H9 (cell line): ENCODE measurements at regions not wholly inside any gene's neighbourhood (a gene's known extent, or its start where the extent isn't known, plus 50 kb on each side); places are given as distances from the start of the nearest gene placed in this dataset.

ENCODE experiments used
- DNase-seq: peaks from one replicate; pipeline ENCODE4 v3.0.0-alpha.2; 2017
- H2AFZ ChIP-seq: one replicate; pipeline ENCODE4 v1.6.1; 2013; ENCODE audit warnings: mild to moderate bottlenecking, low read length, control low read depth, moderate library complexity
- H2AK5ac ChIP-seq: 2 replicates; pipeline ENCODE4 v1.6.1; 2013; ENCODE audit warnings: low read length, control low read depth, mixed read lengths; ENCODE audit not compliant: insufficient read length
- H2BK120ac ChIP-seq: one replicate; pipeline ENCODE4 v1.6.1; 2013; ENCODE audit warnings: low read depth, mild to moderate bottlenecking, low read length, control low read depth, inconsistent platforms; ENCODE audit not compliant: poor library complexity, severe bottlenecking
- H2BK12ac ChIP-seq: 2 replicates; pipeline ENCODE4 v1.6.1; 2013; ENCODE audit warnings: low read length, control low read depth, mixed read lengths, low read depth; ENCODE audit not compliant: insufficient read length
- H2BK15ac ChIP-seq: 2 replicates; pipeline ENCODE4 v1.6.1; 2013; ENCODE audit warnings: low read depth, low read length, control low read depth
- H2BK20ac ChIP-seq: one replicate; pipeline ENCODE4 v1.6.1; 2013; ENCODE audit warnings: low read depth, mild to moderate bottlenecking, low read length, control low read depth, inconsistent platforms; ENCODE audit not compliant: poor library complexity, severe bottlenecking
- H2BK5ac ChIP-seq: 2 replicates; pipeline ENCODE4 v1.6.1; 2013; ENCODE audit warnings: low read length, control low read depth, mixed read lengths; ENCODE audit not compliant: insufficient read length
- H3K14ac ChIP-seq: 2 replicates; pipeline ENCODE4 v1.6.1; 2013; ENCODE audit warnings: low read length, control low read depth; ENCODE audit not compliant: insufficient read depth
- H3K18ac ChIP-seq: 2 replicates; pipeline ENCODE4 v1.6.1; 2013; ENCODE audit warnings: low read depth, mild to moderate bottlenecking, mixed read lengths, low read length, control low read depth; ENCODE audit not compliant: insufficient read length
- H3K23ac ChIP-seq: 2 replicates; pipeline ENCODE4 v1.6.1; 2013; ENCODE audit warnings: low read length, control low read depth, mixed read lengths, low read depth; ENCODE audit not compliant: insufficient read length
- H3K23me2 ChIP-seq: 2 replicates; pipeline ENCODE4 v1.6.1; 2013; ENCODE audit warnings: low read depth, mild to moderate bottlenecking, mixed read lengths, low read length, control low read depth; ENCODE audit not compliant: insufficient read length, poor library complexity, severe bottlenecking
- H3K27ac ChIP-seq: 2 replicates; pipeline ENCODE4 v1.5.1; 2013; ENCODE audit warnings: low read length, control low read depth, mixed read lengths, low read depth; ENCODE audit not compliant: insufficient read length
- H3K27me3 ChIP-seq: 2 replicates; pipeline ENCODE4 v1.6.1; 2013; ENCODE audit warnings: low read length, control low read depth, inconsistent platforms; ENCODE audit not compliant: insufficient read depth
- H3K4ac ChIP-seq: 2 replicates; pipeline ENCODE4 v1.6.1; 2013; ENCODE audit warnings: low read depth, mild to moderate bottlenecking, control low read depth, inconsistent platforms, low read length, moderate library complexity
- H3K4me1 ChIP-seq: 2 replicates; pipeline ENCODE4 v1.6.1; 2013; ENCODE audit warnings: low read length, control low read depth, inconsistent platforms; ENCODE audit not compliant: insufficient read depth
- H3K4me2 ChIP-seq: 2 replicates; pipeline ENCODE4 v1.6.1; 2013; ENCODE audit warnings: low read length, control low read depth, mixed read lengths; ENCODE audit not compliant: insufficient read length, insufficient read depth
- H3K56ac ChIP-seq: 2 replicates; pipeline ENCODE4 v1.6.1; 2013; ENCODE audit warnings: low read depth, mild to moderate bottlenecking, mixed read lengths, low read length, control low read depth; ENCODE audit not compliant: insufficient read length
- H3K79me1 ChIP-seq: 2 replicates; pipeline ENCODE4 v1.6.1; 2013; ENCODE audit warnings: low read depth, mild to moderate bottlenecking, moderate library complexity, low read length, control low read depth, inconsistent platforms; ENCODE audit not compliant: insufficient read depth, poor library complexity, severe bottlenecking
- H3K79me2 ChIP-seq: 2 replicates; pipeline ENCODE4 v1.6.1; 2013; ENCODE audit warnings: low read length, control low read depth, inconsistent platforms; ENCODE audit not compliant: insufficient read depth
- H3K9ac ChIP-seq: 2 replicates; pipeline ENCODE4 v1.6.1; 2013; ENCODE audit warnings: low read length, control low read depth, mixed read lengths; ENCODE audit not compliant: insufficient read length; ENCODE audit errors: extremely low read depth
- H3K9me3 ChIP-seq: one replicate; pipeline ENCODE4 v1.6.1; 2013; ENCODE audit warnings: low read depth, low read length, inconsistent platforms; ENCODE audit not compliant: control insufficient read depth
- H3T11ph ChIP-seq: one replicate; pipeline ENCODE4 v1.6.1; 2013; ENCODE audit warnings: mild to moderate bottlenecking, low read length, control low read depth, inconsistent platforms
- H4K20me1 ChIP-seq: one replicate; pipeline ENCODE4 v1.6.1; 2013; ENCODE audit not compliant: control insufficient read depth, insufficient read length, insufficient read depth
- H4K5ac ChIP-seq: 2 replicates; pipeline ENCODE4 v1.6.1; 2013; ENCODE audit warnings: low read depth, mild to moderate bottlenecking, mixed read lengths, low read length, control low read depth; ENCODE audit not compliant: insufficient read length
- H4K8ac ChIP-seq: replicated peaks from 2 replicates; pipeline ENCODE4 v1.6.1; 2013; ENCODE audit warnings: low read length, control low read depth, mixed read lengths, low read depth; ENCODE audit not compliant: insufficient read length
- H4K91ac ChIP-seq: 2 replicates; pipeline ENCODE4 v1.6.1; 2013; ENCODE audit warnings: low read depth, mild to moderate bottlenecking, moderate library complexity, mixed read lengths, low read length, control low read depth; ENCODE audit not compliant: insufficient read length
- H3K27ac Mint-ChIP-seq, 3 experiments: 2 replicates in 2 of 3; 3 replicates in 1 of 3; pipeline ENCODE4 v1.8.0; 2020 to 2021; ENCODE audit warnings: mixed read lengths in 3 of 3, mild to moderate bottlenecking in 1 of 3, moderate library complexity in 1 of 3
- H3K27me3 Mint-ChIP-seq: 2 replicates; pipeline ENCODE4 v1.8.0; 2021; ENCODE audit warnings: low read depth, mild to moderate bottlenecking, moderate library complexity, mixed read lengths
- H3K36me3 Mint-ChIP-seq, 3 experiments: 2 replicates in 2 of 3; 3 replicates in 1 of 3; pipeline ENCODE4 v1.8.0; 2020 to 2021; ENCODE audit warnings: low read depth in 3 of 3, mixed read lengths in 3 of 3; ENCODE audit not compliant: insufficient read depth in 1 of 3
- H3K4me1 Mint-ChIP-seq, 2 experiments: 2 replicates each; pipeline ENCODE4 v1.8.0; 2020; ENCODE audit warnings: mixed read lengths in 2 of 2
- H3K4me3 Mint-ChIP-seq, 2 experiments: 2 replicates in 1 of 2; 3 replicates in 1 of 2; pipeline ENCODE4 v1.8.0; 2020 to 2021; ENCODE audit warnings: mild to moderate bottlenecking in 2 of 2, mixed read lengths in 2 of 2, moderate library complexity in 1 of 2
- H3K9me3 Mint-ChIP-seq, 2 experiments: 2 replicates in 1 of 2; 3 replicates in 1 of 2; pipeline ENCODE4 v1.8.0; 2020; ENCODE audit warnings: mild to moderate bottlenecking in 2 of 2, mixed read lengths in 2 of 2, moderate library complexity in 1 of 2
- WGBS: extraction: QIAGEN DNeasy Blood & Tissue Kit; methylation state at CpG from one replicate; pipeline ENCODE4 v1.1.7; 2013; ENCODE audit warnings: missing lambda C conversion rate, low lambda C conversion rate, mixed read lengths; ENCODE audit not compliant: insufficient read length; ENCODE audit errors: extremely low coverage; 5-methylcytosine and 5-hydroxymethylcytosine counted together
- TF ChIP-seq, protein P1 (sequence below): fragments of 200-600 bp; sonication (generic); conservative IDR thresholded peaks from 3 replicates; pipeline ENCODE4 v1.8.0; 2021; ENCODE audit warnings: antibody characterized with exemption, mild to moderate bottlenecking

DNA sequence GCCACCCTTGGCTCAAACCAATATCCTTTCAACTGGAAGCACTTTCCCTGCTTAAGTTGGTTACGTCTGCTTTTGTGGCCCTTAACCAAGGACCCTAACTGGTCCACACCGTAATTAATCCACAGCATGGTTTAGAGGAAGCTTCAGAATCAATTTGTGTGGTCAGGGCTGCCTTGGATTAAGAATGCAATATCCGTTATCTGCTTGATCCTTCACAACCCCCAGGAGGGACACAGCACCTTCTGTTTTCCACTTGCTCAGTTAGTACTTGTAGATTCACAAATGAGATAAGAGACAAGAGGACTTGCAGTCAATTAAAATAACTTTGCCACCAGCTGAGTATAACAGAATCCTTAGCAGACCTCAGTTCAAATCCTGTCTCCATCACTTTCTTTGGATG is 56.9 kb upstream of the LRP8 start:
- peaks cover 3 to 4% of the 10 kb centered on the region in 2 experiments; a peak in 3 of 5 replicates for H3K9me3 Mint-ChIP-seq
- H3T11ph ChIP-seq = no peak overlapping the region
- no peaks in the 10 kb centered on the region for H4K20me1 ChIP-seq
- TF ChIP-seq, protein P1, sequence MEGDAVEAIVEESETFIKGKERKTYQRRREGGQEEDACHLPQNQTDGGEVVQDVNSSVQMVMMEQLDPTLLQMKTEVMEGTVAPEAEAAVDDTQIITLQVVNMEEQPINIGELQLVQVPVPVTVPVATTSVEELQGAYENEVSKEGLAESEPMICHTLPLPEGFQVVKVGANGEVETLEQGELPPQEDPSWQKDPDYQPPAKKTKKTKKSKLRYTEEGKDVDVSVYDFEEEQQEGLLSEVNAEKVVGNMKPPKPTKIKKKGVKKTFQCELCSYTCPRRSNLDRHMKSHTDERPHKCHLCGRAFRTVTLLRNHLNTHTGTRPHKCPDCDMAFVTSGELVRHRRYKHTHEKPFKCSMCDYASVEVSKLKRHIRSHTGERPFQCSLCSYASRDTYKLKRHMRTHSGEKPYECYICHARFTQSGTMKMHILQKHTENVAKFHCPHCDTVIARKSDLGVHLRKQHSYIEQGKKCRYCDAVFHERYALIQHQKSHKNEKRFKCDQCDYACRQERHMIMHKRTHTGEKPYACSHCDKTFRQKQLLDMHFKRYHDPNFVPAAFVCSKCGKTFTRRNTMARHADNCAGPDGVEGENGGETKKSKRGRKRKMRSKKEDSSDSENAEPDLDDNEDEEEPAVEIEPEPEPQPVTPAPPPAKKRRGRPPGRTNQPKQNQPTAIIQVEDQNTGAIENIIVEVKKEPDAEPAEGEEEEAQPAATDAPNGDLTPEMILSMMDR = no peak
- no peak overlapping the region for H3K9ac ChIP-seq
- H3K36me3 Mint-ChIP-seq = peaks cover 0 to 5% (median 0%) of the 10 kb centered on the region in 3 experiments; a peak in 3 of 7 replicates
- H4K91ac ChIP-seq = no peak overlapping the region
- H3K56ac ChIP-seq = no peak overlapping the region
- no peak overlapping the region for H3K4me3 Mint-ChIP-seq
- WGBS = no CpG with 5 or more reads among the region's 3 CpGs
- no peak overlapping the region for H2BK12ac ChIP-seq
- H3K9me3 ChIP-seq = no peaks in the 10 kb centered on the region
- peaks cover 58% of the 10 kb centered on the region for H3K27me3 Mint-ChIP-seq
- no peaks in the 10 kb centered on the region for H3K79me2 ChIP-seq
- no peak overlapping the region for H2AFZ ChIP-seq
- no peak overlapping the region for H4K5ac ChIP-seq
- no peak overlapping the region for H3K27ac ChIP-seq
- no peak overlapping the region for H2BK15ac ChIP-seq
- H3K4me2 ChIP-seq = no peak overlapping the region
- no peak overlapping the region for H2BK120ac ChIP-seq
- no peak overlapping the region for H3K23ac ChIP-seq
- no peaks in the 10 kb centered on the region for H3K79me1 ChIP-seq
- no peak overlapping the region for H2AK5ac ChIP-seq
- H3K27ac Mint-ChIP-seq = no peak overlapping the region
- H3K4me1 ChIP-seq = no peaks in the 10 kb centered on the region; the same call in 1 of the 2 replicates
- peaks cover 6 to 10% of the 10 kb centered on the region in 2 experiments for H3K4me1 Mint-ChIP-seq
- no peak overlapping the region for H4K8ac ChIP-seq
- no peak overlapping the region for H3K14ac ChIP-seq
- H2BK20ac ChIP-seq = no peak overlapping the region
- no peak overlapping the region for H3K4ac ChIP-seq
- H3K27me3 ChIP-seq = no peaks in the 10 kb centered on the region; the same call in 1 of the 2 replicates
- no peak for DNase-seq
- no peak overlapping the region for H2BK5ac ChIP-seq
- H3K23me2 ChIP-seq = no peaks in the 10 kb centered on the region
- no peak overlapping the region for H3K18ac ChIP-seq
